ENCODE measurements at regions not wholly inside any gene's neighbourhood (a gene's known extent, or its start where the extent isn't known, plus 50 kb on each side); places are given as distances from the start of the nearest gene placed in this dataset.
A peak's percentile ranks its signal among the peaks of the same experiment; 100 is the strongest.

GRCh38 chr3:147757866-147758265, 348.7 kb downstream of the ZIC1 start:
- no peak for DNase-seq (ENCODE audit: low spot score)

GRCh38 chr3:147758771-147759170, 349.6 kb downstream of the ZIC1 start:
- DNase-seq (ENCODE audit: low spot score): no peak

- no peak for DNase-seq (ENCODE audit: low spot score)
These were observed 350.9 kb downstream of the ZIC1 start for GRCh38 chr3:147760085-147760484.

GRCh38 chr3:147760941-147761340, 351.8 kb downstream of the ZIC1 start:
- DNase-seq (ENCODE audit: low spot score): no peak

- DNase-seq (ENCODE audit: low spot score): no peak
These were observed 364.0 kb downstream of the ZIC1 start for GRCh38 chr3:147773116-147773630.

- DNase-seq (ENCODE audit: low spot score): no peak
These were observed 366.2 kb downstream of the ZIC1 start for GRCh38 chr3:147775411-147775810.

- no peak for DNase-seq (ENCODE audit: low spot score)
These were observed 366.8 kb downstream of the ZIC1 start for GRCh38 chr3:147775816-147776530.

- no peak for DNase-seq (ENCODE audit: low spot score)
These were observed 384.7 kb downstream of the ZIC1 start for GRCh38 chr3:147793841-147794240.

GRCh38 chr3:147794596-147794995, 385.4 kb downstream of the ZIC1 start:
- DNase-seq (ENCODE audit: low spot score): no peak

GRCh38 chr3:147795418-147795817, 386.3 kb downstream of the ZIC1 start:
- no peak for DNase-seq (ENCODE audit: low spot score)

GRCh38 chr3:147797095-147797494, 387.9 kb downstream of the ZIC1 start:
- no peak for DNase-seq (ENCODE audit: low spot score)

GRCh38 chr3:147799601-147800000, 390.4 kb downstream of the ZIC1 start:
- no peak for DNase-seq (ENCODE audit: low spot score)

- DNase-seq (ENCODE audit: low spot score): no peak
These were observed 398.6 kb downstream of the ZIC1 start for GRCh38 chr3:147807776-147808175.

- no peak for DNase-seq (ENCODE audit: low spot score)
These were observed 400.0 kb downstream of the ZIC1 start for GRCh38 chr3:147809206-147809605.

GRCh38 chr3:147812186-147812911, 403.2 kb downstream of the ZIC1 start:
- no peak for DNase-seq (ENCODE audit: low spot score)

GRCh38 chr3:147813256-147813655, 404.1 kb downstream of the ZIC1 start:
- DNase-seq (ENCODE audit: low spot score): no peak

- peak; percentile 17 for DNase-seq (ENCODE audit: low spot score)
These were observed 407.6 kb downstream of the ZIC1 start for GRCh38 chr3:147816752-147817151.

- no peak for DNase-seq (ENCODE audit: low spot score)
These were observed 423.4 kb downstream of the ZIC1 start for GRCh38 chr3:147832611-147833010.

GRCh38 chr3:147836330-147836729, 427.2 kb downstream of the ZIC1 start:
- no peak for DNase-seq (ENCODE audit: low spot score)

GRCh38 chr3:147838652-147839051, 429.5 kb downstream of the ZIC1 start:
- DNase-seq (ENCODE audit: low spot score): no peak

- no peak for DNase-seq (ENCODE audit: low spot score)
These were observed 434.2 kb downstream of the ZIC1 start for GRCh38 chr3:147843331-147843730.

GRCh38 chr3:147846293-147846692, 437.1 kb downstream of the ZIC1 start:
- no peak for DNase-seq (ENCODE audit: low spot score)

- no peak for DNase-seq (ENCODE audit: low spot score)
These were observed 437.8 kb downstream of the ZIC1 start for GRCh38 chr3:147846854-147847478.

Data from umbilical cord (tissue), 1 donor.